ENCODE measurements at regions not wholly inside any gene's neighbourhood (a gene's known extent, or its start where the extent isn't known, plus 50 kb on each side); places are given as distances from the start of the nearest gene placed in this dataset.

GRCh38 chr2:57759822-57760300 is 286.7 kb upstream of the VRK2 start (continued):
- TF ChIP-seq BCLAF1 (IDR thresholded peaks at IDR 0.05) (no peak), NCOA2 (CRISPR knock-in tag; IDR thresholded peaks at IDR 0.05) (no peak), TRAFD1 (CRISPR knock-in tag; IDR thresholded peaks at IDR 0.05; ENCODE audit: borderline replicate concordance) (no peak), FIP1L1 (IDR thresholded peaks at IDR 0.05; ENCODE audit: borderline replicate concordance, insufficient read depth, low read depth, low read length) (no peak), AHDC1 (CRISPR knock-in tag; IDR thresholded peaks at IDR 0.05; ENCODE audit: borderline replicate concordance) (no peak), ASH2L (IDR thresholded peaks at IDR 0.05; ENCODE audit: insufficient read length, low read depth, low read length) (no peak), ATF7 (IDR thresholded peaks at IDR 0.05) (no peak), ATF7 (CRISPR knock-in tag; IDR thresholded peaks at IDR 0.05) (no peak), HNRNPLL (IDR thresholded peaks at IDR 0.05; ENCODE audit: low read depth, low read length, poor library complexity, severe bottlenecking) (peak; percentile 82), TFDP2 (CRISPR knock-in tag; IDR thresholded peaks at IDR 0.05) (no peak; the same call in 1 of the 2 replicates), ETS1 (CRISPR knock-in tag; IDR thresholded peaks at IDR 0.05) (no peak), RFX5 (IDR thresholded peaks at IDR 0.05; ENCODE audit: low read depth, low read length) (no peak), ZNF784 (CRISPR knock-in tag; IDR thresholded peaks at IDR 0.05; ENCODE audit: borderline replicate concordance) (0 out of 2 replicates have a peak, but pooled peaks have one; percentile 31), MYC (CRISPR knock-in tag; IDR thresholded peaks at IDR 0.05; ENCODE audit: borderline replicate concordance) (peak; percentile 20; the same call in 1 of the 2 replicates), NRL (CRISPR knock-in tag; IDR thresholded peaks at IDR 0.05; ENCODE audit: borderline replicate concordance) (no peak; the same call in 1 of the 2 replicates), NKX3-1 (CRISPR knock-in tag; IDR thresholded peaks at IDR 0.05) (no peak)
